GM23338 (cell line): ENCODE measurements at regions not wholly inside any gene's neighbourhood (a gene's known extent, or its start where the extent isn't known, plus 50 kb on each side); places are given as distances from the start of the nearest gene placed in this dataset.

Source experiments
- ATAC-seq: fragments of 200-7000 bp; cut with Tn5 transposase; 3 replicates; pipeline ENCODE4 v1.9.1; 2020
- DNase-seq: peaks from one replicate; pipeline ENCODE4 v3.0.0-alpha.2; 2015; ENCODE audit warnings: low spot score
- H2AFZ ChIP-seq: fragments of 200-600 bp; sonication (generic); 2 replicates; pipeline ENCODE4 v1.8.0; 2016; ENCODE audit warnings: antibody characterized with exemption, mild to moderate bottlenecking, moderate library complexity
- H3F3A ChIP-seq: fragments of 200-600 bp; sonication (generic); replicated peaks from 2 replicates; pipeline ENCODE4 v1.8.0; 2017; ENCODE audit warnings: antibody characterized with exemption, mixed run types, low read depth
- H3K27ac ChIP-seq: fragments of 200-600 bp; sonication (generic); 2 replicates; pipeline ENCODE4 v1.6.1; 2016; ENCODE audit warnings: low read depth
- H3K27me3 ChIP-seq: fragments of 200-600 bp; sonication (generic); 2 replicates; pipeline ENCODE4 v1.8.0; 2016; ENCODE audit warnings: mild to moderate bottlenecking, mixed run types, moderate library complexity; ENCODE audit not compliant: insufficient read depth
- H3K36me3 ChIP-seq: fragments of 200-600 bp; sonication (generic); 2 replicates; pipeline ENCODE4 v1.8.0; 2016; ENCODE audit warnings: mild to moderate bottlenecking; ENCODE audit not compliant: insufficient read depth
- H3K4me1 ChIP-seq: fragments of 200-600 bp; sonication (generic); 2 replicates; pipeline ENCODE4 v1.8.0; 2016; ENCODE audit warnings: mild to moderate bottlenecking, moderate library complexity; ENCODE audit not compliant: insufficient read depth
- H3K4me2 ChIP-seq: fragments of 200-600 bp; sonication (generic); 2 replicates; pipeline ENCODE4 v1.7.1; 2017; ENCODE audit warnings: mixed run types
- H3K4me3 ChIP-seq: fragments of 200-600 bp; sonication (generic); 2 replicates; pipeline ENCODE4 v1.6.1; 2016; ENCODE audit warnings: mixed run types
- H3K79me2 ChIP-seq: fragments of 200-600 bp; sonication (generic); replicated peaks from 2 replicates; pipeline ENCODE4 v1.8.0; 2017; ENCODE audit warnings: mild to moderate bottlenecking; ENCODE audit not compliant: insufficient read depth
- H3K9me2 ChIP-seq: fragments of 200-600 bp; sonication (generic); 2 replicates; pipeline ENCODE4 v1.8.0; 2017; ENCODE audit not compliant: insufficient read depth
- H4K20me1 ChIP-seq: fragments of 200-600 bp; sonication (generic); replicated peaks from 2 replicates; pipeline ENCODE4 v1.8.0; 2017; ENCODE audit warnings: mild to moderate bottlenecking; ENCODE audit not compliant: insufficient read depth
- H3K27ac Mint-ChIP-seq: 2 replicates; pipeline ENCODE4 v1.8.0; 2020; ENCODE audit warnings: inconsistent platforms, mild to moderate bottlenecking, moderate library complexity, mixed read lengths
- H3K27me3 Mint-ChIP-seq: 3 replicates; pipeline ENCODE4 v1.8.0; 2022; ENCODE audit warnings: low read depth, mild to moderate bottlenecking, moderate library complexity, mixed read lengths, inconsistent platforms; ENCODE audit not compliant: insufficient read depth, poor library complexity
- H3K36me3 Mint-ChIP-seq: 3 replicates; pipeline ENCODE4 v1.8.0; 2021; ENCODE audit warnings: low read depth, mild to moderate bottlenecking, inconsistent platforms, moderate library complexity, mixed read lengths
- H3K4me1 Mint-ChIP-seq: 3 replicates; pipeline ENCODE4 v1.8.0; 2020; ENCODE audit warnings: mild to moderate bottlenecking, inconsistent platforms, mixed read lengths
- H3K4me3 Mint-ChIP-seq: 3 replicates; pipeline ENCODE4 v1.8.0; 2021; ENCODE audit warnings: moderate library complexity, mild to moderate bottlenecking, inconsistent platforms, mixed read lengths
- H3K9me3 Mint-ChIP-seq: 3 replicates; pipeline ENCODE4 v1.8.0; 2020; ENCODE audit warnings: moderate library complexity, mild to moderate bottlenecking, inconsistent platforms, mixed read lengths
- CREB1 ChIP-seq: fragments of 250-450 bp; sonication (Bioruptor Pico); IDR thresholded peaks from 2 replicates; pipeline ENCODE4 v1.5.0; 2020; ENCODE audit warnings: low read depth, mild to moderate bottlenecking, moderate library complexity
- ETS1 ChIP-seq: IDR thresholded peaks from 2 replicates; pipeline ENCODE4 v1.6.1; 2016; ENCODE audit warnings: antibody characterized with exemption
- EZH2 ChIP-seq: fragments of 200-600 bp; sonication (generic); IDR thresholded peaks from one replicate; pipeline ENCODE4 v1.8.0; 2017; ENCODE audit warnings: antibody characterized with exemption, mild to moderate bottlenecking, low read depth; ENCODE audit not compliant: unreplicated experiment
- EZH2phosphoT487 ChIP-seq: fragments of 200-600 bp; sonication (generic); IDR thresholded peaks from one replicate; pipeline ENCODE4 v1.8.1; 2018; ENCODE audit warnings: antibody characterized with exemption; ENCODE audit not compliant: unreplicated experiment
- NANOG ChIP-seq: IDR thresholded peaks from 2 replicates; pipeline ENCODE4 v1.6.1; 2016; ENCODE audit warnings: antibody characterized with exemption, borderline replicate concordance
- POLR2AphosphoS5 ChIP-seq: IDR thresholded peaks from 2 replicates; pipeline ENCODE4 v1.6.1; 2016; ENCODE audit warnings: antibody characterized with exemption, low read depth
- STAT1 ChIP-seq: IDR thresholded peaks from one replicate; pipeline ENCODE4 v1.6.1; 2016; ENCODE audit warnings: antibody characterized with exemption; ENCODE audit not compliant: unreplicated experiment
- ZNF114 ChIP-seq: fragments of 250-450 bp; sonication (Bioruptor Pico); IDR thresholded peaks from 2 replicates; pipeline ENCODE4 v1.5.0; 2020; ENCODE audit warnings: mild to moderate bottlenecking, moderate library complexity
- TF ChIP-seq, protein P1 (sequence below): fragments of 250-450 bp; sonication (Bioruptor Pico); IDR thresholded peaks from 2 replicates; pipeline ENCODE4 v1.5.0; 2020; ENCODE audit warnings: mild to moderate bottlenecking, moderate library complexity

GRCh38 chr12:91275321-91275720 lies 92.7 kb upstream of the DCN start (continued):
- TF ChIP-seq, protein P1, sequence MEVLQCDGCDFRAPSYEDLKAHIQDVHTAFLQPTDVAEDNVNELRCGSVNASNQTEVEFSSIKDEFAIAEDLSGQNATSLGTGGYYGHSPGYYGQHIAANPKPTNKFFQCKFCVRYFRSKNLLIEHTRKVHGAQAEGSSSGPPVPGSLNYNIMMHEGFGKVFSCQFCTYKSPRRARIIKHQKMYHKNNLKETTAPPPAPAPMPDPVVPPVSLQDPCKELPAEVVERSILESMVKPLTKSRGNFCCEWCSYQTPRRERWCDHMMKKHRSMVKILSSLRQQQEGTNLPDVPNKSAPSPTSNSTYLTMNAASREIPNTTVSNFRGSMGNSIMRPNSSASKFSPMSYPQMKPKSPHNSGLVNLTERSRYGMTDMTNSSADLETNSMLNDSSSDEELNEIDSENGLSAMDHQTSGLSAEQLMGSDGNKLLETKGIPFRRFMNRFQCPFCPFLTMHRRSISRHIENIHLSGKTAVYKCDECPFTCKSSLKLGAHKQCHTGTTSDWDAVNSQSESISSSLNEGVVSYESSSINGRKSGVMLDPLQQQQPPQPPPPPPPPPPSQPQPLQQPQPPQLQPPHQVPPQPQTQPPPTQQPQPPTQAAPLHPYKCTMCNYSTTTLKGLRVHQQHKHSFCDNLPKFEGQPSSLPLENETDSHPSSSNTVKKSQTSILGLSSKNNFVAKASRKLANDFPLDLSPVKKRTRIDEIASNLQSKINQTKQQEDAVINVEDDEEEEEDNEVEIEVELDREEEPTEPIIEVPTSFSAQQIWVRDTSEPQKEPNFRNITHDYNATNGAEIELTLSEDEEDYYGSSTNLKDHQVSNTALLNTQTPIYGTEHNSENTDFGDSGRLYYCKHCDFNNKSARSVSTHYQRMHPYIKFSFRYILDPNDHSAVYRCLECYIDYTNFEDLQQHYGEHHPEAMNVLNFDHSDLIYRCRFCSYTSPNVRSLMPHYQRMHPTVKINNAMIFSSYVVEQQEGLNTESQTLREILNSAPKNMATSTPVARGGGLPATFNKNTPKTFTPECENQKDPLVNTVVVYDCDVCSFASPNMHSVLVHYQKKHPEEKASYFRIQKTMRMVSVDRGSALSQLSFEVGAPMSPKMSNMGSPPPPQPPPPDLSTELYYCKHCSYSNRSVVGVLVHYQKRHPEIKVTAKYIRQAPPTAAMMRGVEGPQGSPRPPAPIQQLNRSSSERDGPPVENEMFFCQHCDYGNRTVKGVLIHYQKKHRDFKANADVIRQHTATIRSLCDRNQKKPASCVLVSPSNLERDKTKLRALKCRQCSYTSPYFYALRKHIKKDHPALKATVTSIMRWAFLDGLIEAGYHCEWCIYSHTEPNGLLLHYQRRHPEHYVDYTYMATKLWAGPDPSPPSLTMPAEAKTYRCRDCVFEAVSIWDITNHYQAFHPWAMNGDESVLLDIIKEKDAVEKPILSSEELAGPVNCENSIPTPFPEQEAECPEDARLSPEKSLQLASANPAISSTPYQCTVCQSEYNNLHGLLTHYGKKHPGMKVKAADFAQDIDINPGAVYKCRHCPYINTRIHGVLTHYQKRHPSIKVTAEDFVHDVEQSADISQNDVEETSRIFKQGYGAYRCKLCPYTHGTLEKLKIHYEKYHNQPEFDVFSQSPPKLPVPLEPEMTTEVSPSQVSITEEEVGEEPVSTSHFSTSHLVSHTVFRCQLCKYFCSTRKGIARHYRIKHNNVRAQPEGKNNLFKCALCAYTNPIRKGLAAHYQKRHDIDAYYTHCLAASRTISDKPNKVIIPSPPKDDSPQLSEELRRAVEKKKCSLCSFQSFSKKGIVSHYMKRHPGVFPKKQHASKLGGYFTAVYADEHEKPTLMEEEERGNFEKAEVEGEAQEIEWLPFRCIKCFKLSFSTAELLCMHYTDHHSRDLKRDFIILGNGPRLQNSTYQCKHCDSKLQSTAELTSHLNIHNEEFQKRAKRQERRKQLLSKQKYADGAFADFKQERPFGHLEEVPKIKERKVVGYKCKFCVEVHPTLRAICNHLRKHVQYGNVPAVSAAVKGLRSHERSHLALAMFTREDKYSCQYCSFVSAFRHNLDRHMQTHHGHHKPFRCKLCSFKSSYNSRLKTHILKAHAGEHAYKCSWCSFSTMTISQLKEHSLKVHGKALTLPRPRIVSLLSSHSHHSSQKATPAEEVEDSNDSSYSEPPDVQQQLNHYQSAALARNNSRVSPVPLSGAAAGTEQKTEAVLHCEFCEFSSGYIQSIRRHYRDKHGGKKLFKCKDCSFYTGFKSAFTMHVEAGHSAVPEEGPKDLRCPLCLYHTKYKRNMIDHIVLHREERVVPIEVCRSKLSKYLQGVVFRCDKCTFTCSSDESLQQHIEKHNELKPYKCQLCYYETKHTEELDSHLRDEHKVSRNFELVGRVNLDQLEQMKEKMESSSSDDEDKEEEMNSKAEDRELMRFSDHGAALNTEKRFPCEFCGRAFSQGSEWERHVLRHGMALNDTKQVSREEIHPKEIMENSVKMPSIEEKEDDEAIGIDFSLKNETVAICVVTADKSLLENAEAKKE (CRISPR knock-in tag), result no peak
- TF ChIP-seq STAT1, result no peak
- no peak for TF ChIP-seq ZNF114 (CRISPR knock-in tag)

GRCh38 chr12:91274916-91275315 lies 92.3 kb upstream of the DCN start:
- DNase-seq (peak; percentile 11), ATAC-seq (no peak)
- peak overlapping the region; percentile 91 for H3K27ac Mint-ChIP-seq
- Histone ChIP-seq H3K4me1 (peaks cover 21% of the 10 kb centered on the region), H3K36me3 (no peaks in the 10 kb centered on the region), H3F3A (no peaks in the 10 kb centered on the region), H4K20me1 (no peaks in the 10 kb centered on the region), H2AFZ (peak overlapping the region; percentile 83), H3K4me2 (0 out of 2 replicates have a peak overlapping the region, but pooled peaks have one; percentile 12), H3K27me3 (no peaks in the 10 kb centered on the region), H3K9me2 (no peaks in the 10 kb centered on the region), H3K27ac (no peak overlapping the region), H3K4me3 (no peak overlapping the region), H3K79me2 (no peaks in the 10 kb centered on the region)
- no peaks in the 10 kb centered on the region for H3K27me3 Mint-ChIP-seq
- no peak overlapping the region for H3K4me3 Mint-ChIP-seq
- no peaks in the 10 kb centered on the region for H3K36me3 Mint-ChIP-seq
- peaks cover 46% of the 10 kb centered on the region for H3K4me1 Mint-ChIP-seq
- H3K9me3 Mint-ChIP-seq, result no peaks in the 10 kb centered on the region
- TF ChIP-seq EZH2phosphoT487, result no peak
- no peak for TF ChIP-seq ETS1
- TF ChIP-seq, protein P1 (CRISPR knock-in tag), result no peak
- TF ChIP-seq STAT1, result no peak
- no peak for TF ChIP-seq POLR2AphosphoS5
- no peak for TF ChIP-seq EZH2
- TF ChIP-seq NANOG, result no peak
- no peak for TF ChIP-seq CREB1 (CRISPR knock-in tag)
